ENCODE measurements at regions not wholly inside any gene's neighbourhood (a gene's known extent, or its start where the extent isn't known, plus 50 kb on each side); places are given as distances from the start of the nearest gene placed in this dataset.

DNA sequence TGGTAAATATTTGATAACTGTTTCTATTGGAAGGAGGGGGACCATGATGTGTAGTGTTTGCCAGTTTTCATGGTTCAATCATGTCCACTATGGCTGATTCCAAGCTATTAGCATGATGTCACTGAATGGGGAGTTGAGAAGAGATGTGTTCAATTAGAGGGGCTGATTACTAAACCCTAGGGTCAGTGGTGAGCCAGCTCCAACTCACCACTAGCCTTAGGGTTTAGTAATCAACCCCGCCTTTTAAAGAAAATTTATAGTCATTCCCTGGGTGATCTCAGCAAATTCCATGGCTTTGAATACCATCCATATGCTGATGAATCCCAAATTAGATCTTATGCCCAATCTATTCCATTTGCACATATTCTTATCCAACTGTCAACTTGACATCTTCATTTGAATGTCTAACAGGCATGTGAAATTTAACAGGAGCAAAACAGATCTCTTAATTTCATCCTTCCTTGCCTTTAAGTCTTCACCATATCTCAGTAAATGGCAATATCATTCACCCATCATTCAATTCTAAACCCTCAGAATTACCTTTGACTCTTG, 98.8 kb downstream of the GCNT1 start:
- Mint-ChIP-seq H3K4me1 (ENCODE audit: low read depth) (peaks cover 4% of the 10 kb centered on the region), H3K27me3 (no peaks in the 10 kb centered on the region), H3K4me3 (ENCODE audit: low read depth) (no peak overlapping the region)

DNA sequence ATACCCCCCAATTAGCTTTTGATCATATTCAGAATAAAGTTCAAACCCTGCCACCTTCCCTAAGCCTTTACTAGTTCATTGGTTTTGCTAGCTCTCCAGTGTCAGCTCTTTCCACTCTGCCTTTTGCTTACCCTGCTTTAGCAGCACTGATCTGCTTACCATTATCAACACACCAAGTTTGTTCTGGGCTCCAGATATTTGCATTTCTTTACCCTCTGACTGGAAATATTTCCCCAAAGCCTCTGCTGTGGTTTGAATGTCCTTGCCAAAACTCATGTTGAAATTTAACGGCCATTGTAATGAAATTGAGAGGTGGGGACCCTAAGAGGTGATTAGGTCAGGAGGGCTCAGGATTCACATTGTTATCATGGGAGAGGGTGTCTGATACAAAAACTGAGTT, 99.5 kb downstream of the GCNT1 start:
- no peak overlapping the region for H3K27ac Mint-ChIP-seq

More for the DNA sequence above, 98.8 kb downstream of the GCNT1 start:
- Mint-ChIP-seq H3K27ac (no peak overlapping the region), H3K9me3 (ENCODE audit: low read depth) (no peaks in the 10 kb centered on the region), H3K36me3 (ENCODE audit: insufficient read depth) (no peaks in the 10 kb centered on the region)
- TF ChIP-seq, protein P1, sequence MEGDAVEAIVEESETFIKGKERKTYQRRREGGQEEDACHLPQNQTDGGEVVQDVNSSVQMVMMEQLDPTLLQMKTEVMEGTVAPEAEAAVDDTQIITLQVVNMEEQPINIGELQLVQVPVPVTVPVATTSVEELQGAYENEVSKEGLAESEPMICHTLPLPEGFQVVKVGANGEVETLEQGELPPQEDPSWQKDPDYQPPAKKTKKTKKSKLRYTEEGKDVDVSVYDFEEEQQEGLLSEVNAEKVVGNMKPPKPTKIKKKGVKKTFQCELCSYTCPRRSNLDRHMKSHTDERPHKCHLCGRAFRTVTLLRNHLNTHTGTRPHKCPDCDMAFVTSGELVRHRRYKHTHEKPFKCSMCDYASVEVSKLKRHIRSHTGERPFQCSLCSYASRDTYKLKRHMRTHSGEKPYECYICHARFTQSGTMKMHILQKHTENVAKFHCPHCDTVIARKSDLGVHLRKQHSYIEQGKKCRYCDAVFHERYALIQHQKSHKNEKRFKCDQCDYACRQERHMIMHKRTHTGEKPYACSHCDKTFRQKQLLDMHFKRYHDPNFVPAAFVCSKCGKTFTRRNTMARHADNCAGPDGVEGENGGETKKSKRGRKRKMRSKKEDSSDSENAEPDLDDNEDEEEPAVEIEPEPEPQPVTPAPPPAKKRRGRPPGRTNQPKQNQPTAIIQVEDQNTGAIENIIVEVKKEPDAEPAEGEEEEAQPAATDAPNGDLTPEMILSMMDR (IDR thresholded peaks at IDR 0.05; ENCODE audit: unreplicated experiment): no peak
- no peak for DNase-seq (ENCODE audit: low spot score, unreplicated experiment)

DNA sequence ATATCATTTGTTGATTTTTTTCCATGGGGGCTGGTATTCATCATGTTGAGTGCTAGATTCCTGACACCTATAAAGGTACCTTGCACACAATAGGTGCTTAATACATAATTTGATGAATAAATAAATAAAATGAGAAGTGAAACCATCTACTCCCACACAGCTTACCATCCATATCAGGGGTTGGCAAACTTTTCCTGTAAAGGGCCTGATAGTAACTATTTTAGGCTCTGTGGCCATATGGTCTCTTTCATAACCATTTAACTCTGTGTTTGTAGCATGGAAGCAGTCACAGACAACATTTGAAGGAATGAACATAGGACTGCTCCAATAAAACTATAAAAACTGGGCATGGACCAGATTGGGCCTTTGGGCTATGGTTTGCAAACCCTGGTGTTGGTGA, 100.3 kb downstream of the GCNT1 start:
- Mint-ChIP-seq H3K4me3 (ENCODE audit: low read depth) (no peak overlapping the region), H3K9me3 (ENCODE audit: low read depth) (no peaks in the 10 kb centered on the region), H3K27ac (peak overlapping the region; percentile 52), H3K27me3 (no peaks in the 10 kb centered on the region), H3K4me1 (ENCODE audit: low read depth) (peaks cover 4% of the 10 kb centered on the region), H3K36me3 (ENCODE audit: insufficient read depth) (no peaks in the 10 kb centered on the region)
- TF ChIP-seq, protein P1 (IDR thresholded peaks at IDR 0.05; ENCODE audit: unreplicated experiment): no peak
- DNase-seq (ENCODE audit: low spot score, unreplicated experiment): no peak

More for the DNA sequence above, 99.5 kb downstream of the GCNT1 start:
- TF ChIP-seq, protein P1 (IDR thresholded peaks at IDR 0.05; ENCODE audit: unreplicated experiment): no peak
- no peaks in the 10 kb centered on the region for H3K36me3 Mint-ChIP-seq (ENCODE audit: insufficient read depth)
- DNase-seq (ENCODE audit: low spot score, unreplicated experiment): no peak
- H3K4me3 Mint-ChIP-seq (ENCODE audit: low read depth): no peak overlapping the region
- H3K9me3 Mint-ChIP-seq (ENCODE audit: low read depth): no peaks in the 10 kb centered on the region
- no peaks in the 10 kb centered on the region for H3K27me3 Mint-ChIP-seq
- peaks cover 4% of the 10 kb centered on the region for H3K4me1 Mint-ChIP-seq (ENCODE audit: low read depth)

DNA sequence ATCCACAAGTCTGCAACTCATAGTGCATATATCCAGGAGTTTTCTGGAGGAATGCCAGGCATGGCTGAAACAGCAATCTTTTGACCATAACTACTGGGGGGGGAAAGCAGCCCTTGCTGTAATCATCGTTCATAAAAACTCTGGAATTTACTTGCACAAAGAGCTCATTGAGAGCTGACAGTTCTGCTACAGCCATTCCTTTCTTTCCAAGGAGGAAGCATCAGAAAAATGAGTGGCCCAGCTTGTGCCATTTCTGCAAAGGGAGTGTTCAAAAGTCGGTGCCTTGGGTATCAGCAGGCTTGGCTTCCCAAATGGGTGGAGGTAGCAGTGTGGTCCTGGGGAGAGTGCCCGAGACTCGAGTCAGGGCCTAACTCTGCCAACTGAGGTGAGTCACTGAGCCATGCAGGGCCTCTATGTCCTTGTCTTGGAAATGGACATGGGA, 101.5 kb downstream of the GCNT1 start:
- no peaks in the 10 kb centered on the region for H3K36me3 Mint-ChIP-seq (ENCODE audit: insufficient read depth)
- H3K4me3 Mint-ChIP-seq (ENCODE audit: low read depth): no peak overlapping the region
- DNase-seq (ENCODE audit: low spot score, unreplicated experiment): no peak
- H3K4me1 Mint-ChIP-seq (ENCODE audit: low read depth): peaks cover 4% of the 10 kb centered on the region
- H3K27me3 Mint-ChIP-seq: no peaks in the 10 kb centered on the region
- H3K27ac Mint-ChIP-seq: no peak overlapping the region
- no peaks in the 10 kb centered on the region for H3K9me3 Mint-ChIP-seq (ENCODE audit: low read depth)
- TF ChIP-seq, protein P1 (IDR thresholded peaks at IDR 0.05; ENCODE audit: unreplicated experiment): no peak

DNA sequence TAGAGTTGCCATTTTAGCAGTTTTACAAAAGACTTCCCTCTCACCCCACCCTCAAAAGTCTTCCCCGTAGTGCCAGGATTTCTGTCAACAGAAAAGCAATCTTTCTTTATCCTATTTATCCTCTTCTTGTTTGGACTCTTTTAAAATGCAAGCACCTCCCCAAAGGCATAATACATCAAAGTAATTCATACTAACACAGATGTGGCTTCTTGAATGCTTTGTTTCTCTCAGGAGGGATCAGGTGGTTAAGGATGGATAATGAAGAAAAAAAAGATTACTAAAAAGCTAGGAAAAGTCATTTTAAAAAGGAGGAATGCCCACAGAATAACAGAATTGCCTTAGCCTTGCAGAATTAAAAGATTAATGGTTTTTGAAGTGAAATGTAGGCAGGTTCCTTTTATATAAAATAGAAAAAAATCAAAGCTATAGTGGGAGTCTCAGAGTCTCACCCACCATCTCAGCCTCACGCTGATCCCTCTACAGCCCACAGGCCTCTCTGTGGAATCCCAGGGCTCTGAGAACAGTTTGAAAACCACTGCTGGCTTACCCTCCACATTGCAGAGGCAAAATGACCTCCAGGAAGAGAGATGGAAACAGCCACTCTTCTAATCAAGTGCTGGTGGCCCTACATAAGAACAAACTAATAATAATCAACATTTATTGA, 102.2 kb downstream of the GCNT1 start:
- Mint-ChIP-seq H3K4me1 (ENCODE audit: low read depth) (peaks cover 4% of the 10 kb centered on the region), H3K36me3 (ENCODE audit: insufficient read depth) (no peaks in the 10 kb centered on the region), H3K27me3 (no peaks in the 10 kb centered on the region), H3K9me3 (ENCODE audit: low read depth) (no peaks in the 10 kb centered on the region), H3K4me3 (ENCODE audit: low read depth) (no peak overlapping the region), H3K27ac (no peak overlapping the region)
- DNase-seq (ENCODE audit: low spot score, unreplicated experiment): no peak
- TF ChIP-seq, protein P1 (IDR thresholded peaks at IDR 0.05; ENCODE audit: unreplicated experiment): no peak
